Adrenal gland (tissue), 9 donors: ENCODE measurements at regions not wholly inside any gene's neighbourhood (a gene's known extent, or its start where the extent isn't known, plus 50 kb on each side); places are given as distances from the start of the nearest gene placed in this dataset.

ENCODE experiments used
- DNase-seq, 7 donors: peaks; one replicate each; pipeline ENCODE4 v3.0.0-alpha.2; 2019 to 2020
- H3K27ac ChIP-seq, 5 donors: fragments of 200-600 bp; sonication (generic) in 4 of 5; 1 replicate in 3 of 5; 2 replicates in 2 of 5; pipeline versions ENCODE4 v1.5.1 to v1.8.0; 2016 to 2020; ENCODE audit warnings: mild to moderate bottlenecking in 1 of 5
- H3K27me3 ChIP-seq: fragments of 200-600 bp; 2 replicates; pipeline ENCODE4 v1.8.0; 2021
- H3K36me3 ChIP-seq, 2 donors: fragments of 200-600 bp; replicated peaks in 1 of 2; 1 replicate in 1 of 2; 2 replicates in 1 of 2; pipeline versions ENCODE4 v1.5.1 to v1.8.0; 2018 to 2022
- H3K4me1 ChIP-seq, 2 donors: fragments of 200-600 bp; replicated peaks in 1 of 2; 1 replicate in 1 of 2; 2 replicates in 1 of 2; pipeline versions ENCODE4 v1.5.1 to v1.8.0; 2018 to 2021
- H3K4me3 ChIP-seq, 4 donors: fragments of 200-600 bp; sonication (generic) in 3 of 4; one replicate each; pipeline ENCODE4 v1.5.1; 2016 to 2018
- H3K9me3 ChIP-seq, 3 donors: fragments of 200-600 bp; sonication (generic) in 1 of 3; replicated peaks in 1 of 3; 1 replicate in 2 of 3; 2 replicates in 1 of 3; pipeline versions ENCODE4 v1.5.1 to v1.8.0; 2016 to 2021
- CTCF ChIP-seq, 6 experiments: fragments of 450-650 bp in 4 of 6; fragments of 200-600 bp in 2 of 6; sonication (generic) in 1 of 6; IDR thresholded peaks; 1 replicate in 5 of 6; 2 replicates in 1 of 6; pipeline versions ENCODE4 v1.5.1 to v1.8.0; 2016 to 2021; ENCODE audit warnings: antibody characterized with exemption in 6 of 6, mild to moderate bottlenecking in 2 of 6, moderate library complexity in 1 of 6
- POLR2A ChIP-seq, 2 donors: fragments of 450-650 bp; IDR thresholded peaks; one replicate each; pipeline ENCODE4 v1.6.1; 2017; ENCODE audit warnings: antibody characterized with exemption in 2 of 2, mild to moderate bottlenecking in 2 of 2, moderate library complexity in 1 of 2
- WGBS, 4 donors: extraction: QIAGEN DNeasy Blood & Tissue Kit in 2 of 4; methylation state at CpG; one replicate each; pipeline versions ENCODE4 v1.1.5 to v1.1.7; 2013 to 2017; 5-methylcytosine and 5-hydroxymethylcytosine counted together
- intact Hi-C, 2 donors: fragments of 100-400 bp; cut with DNase I; formaldehyde crosslinking; loops; one replicate each; pipeline versions ENCODE4 v1.14.1 to v1.15.0; 2022 to 2023
- donor health status: healthy with polysubstance abuse.
- donor health status: Bipolar disorder and iron deficiency.
- donor health status: DM: yes; HTN: yes; CAD: no.
- donor health status: DM: no; HTN: no; CAD: no.
- donor health status: DM: no; HTN: no; CAD: no.

GRCh38 chr21:22201669-22202068, 1203.5 kb downstream of the NCAM2 start:
- H3K36me3 ChIP-seq = no peaks in the 10 kb centered on the region
- H3K27me3 ChIP-seq = no peaks in the 10 kb centered on the region
- no peak for TF ChIP-seq CTCF (IDR thresholded peaks at IDR 0.05)
- TF ChIP-seq POLR2A (IDR thresholded peaks at IDR 0.05) = no peak
- H3K27ac ChIP-seq = no peak overlapping the region
- no peak overlapping the region for H3K4me3 ChIP-seq
- no peak for DNase-seq
- no peaks in the 10 kb centered on the region for H3K9me3 ChIP-seq
- WGBS, 4 donors = 73 to 88% (median 81%) methylated on average over 1 of the region's 1 CpG
- intact Hi-C loops = no loop called here
- no peaks in the 10 kb centered on the region for H3K4me1 ChIP-seq

DNA sequence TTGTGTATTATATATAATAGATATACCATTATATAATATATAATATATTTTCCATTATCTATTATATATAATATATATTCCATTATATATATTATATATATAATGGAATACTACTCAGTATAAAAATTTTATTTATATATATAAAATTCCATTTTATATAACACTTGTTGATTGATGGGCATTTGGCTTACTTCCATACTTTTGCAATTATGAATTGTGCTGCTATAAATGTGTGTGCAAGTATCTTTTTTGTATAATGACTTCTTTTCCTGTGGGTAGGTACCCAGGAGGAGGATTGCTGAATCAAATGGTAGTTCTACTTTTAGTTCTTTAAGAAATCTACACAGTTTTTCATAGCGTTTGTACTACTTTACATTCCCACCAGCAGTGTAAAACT, 1211.1 kb downstream of the NCAM2 start:
- DNase-seq = no peak
- no peaks in the 10 kb centered on the region for H3K27me3 ChIP-seq
- H3K4me1 ChIP-seq = no peaks in the 10 kb centered on the region
- 90 to 96% (median 93%) methylated on average over 1 of the region's 1 CpG for WGBS, 4 donors
- intact Hi-C loops = no loop called here
- H3K4me3 ChIP-seq = no peak overlapping the region
- no peak for TF ChIP-seq CTCF (IDR thresholded peaks at IDR 0.05)
- no peak for TF ChIP-seq POLR2A (IDR thresholded peaks at IDR 0.05)
- no peaks in the 10 kb centered on the region for H3K36me3 ChIP-seq
- H3K9me3 ChIP-seq = no peaks in the 10 kb centered on the region
- H3K27ac ChIP-seq = no peak overlapping the region

GRCh38 chr21:22211943-22212342, 1213.7 kb downstream of the NCAM2 start:
- Histone ChIP-seq H3K9me3 (no peaks in the 10 kb centered on the region), H3K27ac (no peak overlapping the region), H3K36me3 (no peaks in the 10 kb centered on the region), H3K4me1 (no peaks in the 10 kb centered on the region), H3K4me3 (no peak overlapping the region), H3K27me3 (no peaks in the 10 kb centered on the region)
- TF ChIP-seq CTCF (IDR thresholded peaks at IDR 0.05) (no peak), POLR2A (IDR thresholded peaks at IDR 0.05) (no peak)
- intact Hi-C loops = no loop called here
- no peak for DNase-seq
- WGBS, 4 donors = 77 to 90% (median 87%) methylated on average over 2 of the region's 2 CpGs

DNA sequence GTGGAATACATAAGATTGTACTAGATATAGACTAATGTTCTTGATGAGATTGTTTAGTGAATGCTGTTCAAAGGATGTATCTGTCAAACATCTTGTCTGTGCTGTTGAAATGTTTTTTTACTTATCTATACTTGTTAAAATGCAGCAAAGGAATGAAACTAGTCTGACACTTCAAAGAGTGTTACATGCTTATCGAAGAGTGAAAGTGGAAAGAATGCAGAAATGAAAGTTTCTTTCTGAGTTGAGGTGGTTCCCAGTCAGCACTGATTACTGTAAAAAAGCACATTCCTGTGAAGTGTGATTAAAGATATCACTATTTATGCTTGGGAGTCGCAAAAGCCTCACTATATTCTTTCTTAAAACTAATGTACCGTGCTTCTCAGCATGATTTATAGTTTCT, 1225.2 kb downstream of the NCAM2 start:
- intact Hi-C loops = no loop called here
- no peaks in the 10 kb centered on the region for H3K4me1 ChIP-seq
- H3K4me3 ChIP-seq = no peak overlapping the region
- TF ChIP-seq CTCF (IDR thresholded peaks at IDR 0.05) = no peak
- TF ChIP-seq POLR2A (IDR thresholded peaks at IDR 0.05) = no peak
- 53 to 65% (median 58%) methylated on average over 3 of the region's 3 CpGs for WGBS, 4 donors
- H3K27ac ChIP-seq = no peak overlapping the region
- no peaks in the 10 kb centered on the region for H3K27me3 ChIP-seq
- peaks cover 0 to 5% (median 0%) of the 10 kb centered on the region in 3 donors for H3K9me3 ChIP-seq
- no peaks in the 10 kb centered on the region for H3K36me3 ChIP-seq
- no peak for DNase-seq
